Parathyroid adenoma (tissue), 2 donors: ENCODE measurements at regions not wholly inside any gene's neighbourhood (a gene's known extent, or its start where the extent isn't known, plus 50 kb on each side); places are given as distances from the start of the nearest gene placed in this dataset.

Experiments
- H2AFZ ChIP-seq: fragments of 300-600 bp; sonication (generic); one replicate; pipeline ENCODE4 v1.7.0; 2017; ENCODE audit warnings: antibody characterized with exemption, mild to moderate bottlenecking
- H3K27ac ChIP-seq: fragments of 300-600 bp; sonication (generic); one replicate; pipeline ENCODE4 v1.7.0; 2017
- H3K27me3 ChIP-seq: fragments of 300-600 bp; sonication (generic); one replicate; pipeline ENCODE4 v1.7.0; 2017; ENCODE audit warnings: low read length; ENCODE audit not compliant: control insufficient read depth, insufficient read depth
- H3K36me3 ChIP-seq: fragments of 300-600 bp; sonication (generic); one replicate; pipeline ENCODE4 v1.7.0; 2017; ENCODE audit warnings: low read length; ENCODE audit not compliant: control insufficient read depth, insufficient read depth
- H3K4me1 ChIP-seq: fragments of 300-600 bp; sonication (generic); one replicate; pipeline ENCODE4 v1.7.0; 2017; ENCODE audit warnings: control low read depth
- H3K4me2 ChIP-seq: fragments of 300-600 bp; sonication (generic); one replicate; pipeline ENCODE4 v1.7.0; 2017; ENCODE audit warnings: low read length
- H3K4me3 ChIP-seq: fragments of 300-600 bp; sonication (generic); one replicate; pipeline ENCODE4 v1.7.0; 2017; ENCODE audit warnings: low read depth, low read length
- H3K79me2 ChIP-seq: fragments of 300-600 bp; sonication (generic); one replicate; pipeline ENCODE4 v1.7.0; 2017; ENCODE audit warnings: control low read depth
- H3K9ac ChIP-seq: fragments of 300-600 bp; sonication (generic); one replicate; pipeline ENCODE4 v1.7.0; 2017; ENCODE audit warnings: mild to moderate bottlenecking
- H3K9me3 ChIP-seq: fragments of 300-600 bp; sonication (generic); one replicate; pipeline ENCODE4 v1.7.0; 2017; ENCODE audit warnings: low read length; ENCODE audit not compliant: control insufficient read depth
- TF ChIP-seq, protein P1 (sequence below): fragments of 300-600 bp; sonication (generic); IDR thresholded peaks from one replicate; pipeline ENCODE4 v1.7.0; 2017; ENCODE audit warnings: antibody characterized with exemption, mild to moderate bottlenecking
- donor health status: primary hyperparathyroidism.

DNA sequence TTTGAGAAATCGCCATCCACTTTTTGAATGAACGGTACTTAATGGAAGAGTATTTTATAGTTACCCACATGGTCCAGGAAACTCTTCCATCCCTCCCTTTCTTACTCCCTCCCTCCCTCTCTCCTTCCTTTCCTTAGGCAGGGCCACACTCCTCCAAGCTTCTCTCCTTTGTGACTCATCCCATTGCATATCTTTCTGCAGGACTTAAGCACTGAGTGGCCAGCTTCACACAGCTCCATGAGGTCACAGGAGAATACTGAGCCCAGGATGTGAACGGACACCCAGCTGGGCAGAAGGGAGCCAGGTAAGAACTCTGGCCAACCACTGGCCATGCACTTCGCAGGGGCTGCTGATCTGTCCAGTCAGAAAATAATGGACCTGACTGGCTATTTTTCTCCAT, 189.7 kb upstream of the ADCY1 start:
- H3K9me3 ChIP-seq = no peaks in the 10 kb centered on the region
- H3K27me3 ChIP-seq = no peaks in the 10 kb centered on the region
- H2AFZ ChIP-seq = no peak overlapping the region
- no peak overlapping the region for H3K27ac ChIP-seq
- TF ChIP-seq, protein P1, sequence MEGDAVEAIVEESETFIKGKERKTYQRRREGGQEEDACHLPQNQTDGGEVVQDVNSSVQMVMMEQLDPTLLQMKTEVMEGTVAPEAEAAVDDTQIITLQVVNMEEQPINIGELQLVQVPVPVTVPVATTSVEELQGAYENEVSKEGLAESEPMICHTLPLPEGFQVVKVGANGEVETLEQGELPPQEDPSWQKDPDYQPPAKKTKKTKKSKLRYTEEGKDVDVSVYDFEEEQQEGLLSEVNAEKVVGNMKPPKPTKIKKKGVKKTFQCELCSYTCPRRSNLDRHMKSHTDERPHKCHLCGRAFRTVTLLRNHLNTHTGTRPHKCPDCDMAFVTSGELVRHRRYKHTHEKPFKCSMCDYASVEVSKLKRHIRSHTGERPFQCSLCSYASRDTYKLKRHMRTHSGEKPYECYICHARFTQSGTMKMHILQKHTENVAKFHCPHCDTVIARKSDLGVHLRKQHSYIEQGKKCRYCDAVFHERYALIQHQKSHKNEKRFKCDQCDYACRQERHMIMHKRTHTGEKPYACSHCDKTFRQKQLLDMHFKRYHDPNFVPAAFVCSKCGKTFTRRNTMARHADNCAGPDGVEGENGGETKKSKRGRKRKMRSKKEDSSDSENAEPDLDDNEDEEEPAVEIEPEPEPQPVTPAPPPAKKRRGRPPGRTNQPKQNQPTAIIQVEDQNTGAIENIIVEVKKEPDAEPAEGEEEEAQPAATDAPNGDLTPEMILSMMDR = no peak
- H3K79me2 ChIP-seq = no peaks in the 10 kb centered on the region
- H3K9ac ChIP-seq = no peak overlapping the region
- no peaks in the 10 kb centered on the region for H3K36me3 ChIP-seq
- H3K4me1 ChIP-seq = no peaks in the 10 kb centered on the region
- no peak overlapping the region for H3K4me3 ChIP-seq
- no peak overlapping the region for H3K4me2 ChIP-seq

DNA sequence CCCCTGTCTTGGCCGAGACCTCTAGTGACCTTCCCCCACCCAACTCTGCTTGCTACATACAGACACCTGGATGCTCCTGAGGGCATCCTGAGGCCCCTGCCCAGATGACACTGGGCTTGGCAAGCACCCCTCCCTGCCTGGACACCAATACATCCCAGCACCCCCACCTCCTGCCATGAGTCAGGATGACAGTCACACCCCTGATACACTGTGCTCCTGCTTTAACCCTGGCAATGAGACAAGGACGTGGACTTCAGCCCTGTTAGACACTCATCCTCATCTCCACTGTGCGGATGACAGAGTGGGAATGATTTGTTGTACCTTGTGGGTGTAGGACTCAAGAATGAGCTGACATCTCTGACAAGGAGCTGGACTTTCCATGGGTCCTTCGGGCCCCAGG, 186.3 kb upstream of the ADCY1 start:
- Histone ChIP-seq H3K79me2 (no peaks in the 10 kb centered on the region), H3K27ac (no peak overlapping the region), H3K4me1 (no peaks in the 10 kb centered on the region), H2AFZ (no peak overlapping the region), H3K9ac (no peak overlapping the region), H3K36me3 (no peaks in the 10 kb centered on the region), H3K4me2 (no peak overlapping the region), H3K4me3 (no peak overlapping the region), H3K9me3 (no peaks in the 10 kb centered on the region), H3K27me3 (no peaks in the 10 kb centered on the region)
- TF ChIP-seq, protein P1 = no peak

DNA sequence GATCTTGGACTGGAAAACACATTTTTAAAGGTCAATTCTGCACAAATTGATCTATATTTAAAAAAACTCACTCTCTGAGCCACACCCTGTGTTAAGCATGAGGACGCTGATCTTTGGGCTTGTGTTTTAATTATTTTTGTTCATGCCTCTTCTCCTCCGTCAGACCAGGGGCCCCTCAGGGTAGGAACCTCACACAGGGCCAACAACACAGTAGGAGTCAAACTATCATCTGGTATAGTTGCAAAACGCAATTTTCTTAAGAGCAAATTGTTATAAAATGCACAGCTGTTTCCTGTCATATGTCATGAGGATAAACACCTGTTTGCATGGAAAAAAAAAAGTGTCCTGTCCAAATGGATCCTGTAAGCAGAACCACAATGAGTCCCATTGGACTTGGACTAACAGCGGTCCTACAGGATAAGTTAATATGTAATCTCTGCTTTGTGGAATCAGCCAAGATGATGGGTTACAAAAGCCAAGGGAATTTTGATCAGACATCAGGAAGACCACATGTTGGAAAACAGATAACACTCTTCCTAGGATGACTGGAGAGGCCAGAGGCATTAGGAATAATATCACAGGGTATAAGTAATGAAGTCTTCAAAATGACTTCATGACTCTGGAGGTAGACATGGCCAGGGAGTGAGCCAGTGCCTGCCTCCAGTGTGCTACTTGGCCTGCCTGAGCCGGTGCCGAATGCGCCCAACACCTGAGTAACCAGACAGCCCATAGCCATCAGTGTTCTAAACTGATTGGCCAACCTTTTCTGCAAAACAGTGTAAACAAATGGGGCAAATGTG, 184.9 kb upstream of the ADCY1 start:
- Histone ChIP-seq H3K9ac (no peak overlapping the region), H3K4me3 (no peak overlapping the region), H3K9me3 (peaks cover 2% of the 10 kb centered on the region), H3K36me3 (no peaks in the 10 kb centered on the region), H3K27me3 (no peaks in the 10 kb centered on the region), H3K4me2 (no peak overlapping the region), H3K27ac (no peak overlapping the region), H3K4me1 (no peaks in the 10 kb centered on the region), H2AFZ (no peak overlapping the region), H3K79me2 (no peaks in the 10 kb centered on the region)
- TF ChIP-seq, protein P1 = no peak

DNA sequence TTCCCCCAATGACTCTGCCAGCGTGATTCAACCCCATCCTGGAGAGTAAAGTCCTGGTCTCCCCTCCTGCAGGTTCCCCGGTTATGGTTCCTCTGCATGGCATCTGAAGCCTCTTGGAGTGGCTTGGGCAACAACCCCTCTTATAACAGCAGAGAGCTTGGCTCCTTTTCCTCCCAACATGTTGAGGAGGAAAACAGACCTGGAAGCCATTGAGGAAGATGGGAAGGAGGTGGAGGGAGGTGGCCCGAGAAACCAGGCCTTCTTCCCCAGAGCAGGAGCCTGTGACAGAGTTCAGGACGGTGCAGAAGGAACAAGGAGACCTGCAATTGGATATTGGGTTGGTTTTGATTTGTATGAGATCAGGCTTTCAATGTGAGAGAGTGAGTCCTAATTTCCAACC, 184.0 kb upstream of the ADCY1 start:
- Histone ChIP-seq H2AFZ (no peak overlapping the region), H3K27ac (no peak overlapping the region), H3K36me3 (no peaks in the 10 kb centered on the region)

More for the DNA sequence above, 184.0 kb upstream of the ADCY1 start:
- no peaks in the 10 kb centered on the region for H3K4me1 ChIP-seq
- TF ChIP-seq, protein P1 = no peak
- no peaks in the 10 kb centered on the region for H3K27me3 ChIP-seq
- H3K4me2 ChIP-seq = no peak overlapping the region
- H3K4me3 ChIP-seq = no peak overlapping the region
- peaks cover 2% of the 10 kb centered on the region for H3K9me3 ChIP-seq
- no peaks in the 10 kb centered on the region for H3K79me2 ChIP-seq
- H3K9ac ChIP-seq = no peak overlapping the region
